ENCODE measurements at regions not wholly inside any gene's neighbourhood (a gene's known extent, or its start where the extent isn't known, plus 50 kb on each side); places are given as distances from the start of the nearest gene placed in this dataset.

DNA sequence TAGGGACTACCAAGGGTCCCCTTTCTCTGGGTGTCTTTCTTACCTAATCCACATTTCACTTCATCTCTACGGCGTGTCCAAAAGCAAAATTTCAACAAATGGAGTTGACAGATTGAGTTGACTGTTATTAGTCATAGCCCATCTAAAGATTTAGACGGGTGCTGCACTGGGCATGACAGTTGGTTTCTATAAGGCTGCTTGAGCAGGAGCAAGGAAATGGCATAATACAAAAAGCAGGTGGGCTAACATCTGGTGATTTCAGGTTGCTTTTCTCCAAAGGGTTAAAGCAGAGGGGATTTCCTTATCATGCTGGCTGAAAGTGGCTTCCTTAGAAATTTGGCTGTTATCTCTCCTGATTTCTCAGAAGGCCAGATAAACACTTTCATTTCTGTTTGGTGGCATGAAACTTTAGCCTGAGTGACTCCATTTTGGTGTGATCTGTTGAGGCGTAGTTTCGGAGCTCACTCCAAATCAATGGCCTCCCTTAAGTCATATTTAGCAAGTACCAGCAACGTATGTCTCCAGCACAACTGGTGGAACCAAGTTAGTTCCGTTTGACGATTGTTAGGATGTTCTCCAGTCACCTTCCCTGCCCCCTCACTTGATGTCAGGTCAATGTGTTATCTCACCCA, 440.4 kb downstream of the FGF9 start:
- no peak for DNase-seq
- intact Hi-C loops (cut with DNase I), result no loop called here

DNA sequence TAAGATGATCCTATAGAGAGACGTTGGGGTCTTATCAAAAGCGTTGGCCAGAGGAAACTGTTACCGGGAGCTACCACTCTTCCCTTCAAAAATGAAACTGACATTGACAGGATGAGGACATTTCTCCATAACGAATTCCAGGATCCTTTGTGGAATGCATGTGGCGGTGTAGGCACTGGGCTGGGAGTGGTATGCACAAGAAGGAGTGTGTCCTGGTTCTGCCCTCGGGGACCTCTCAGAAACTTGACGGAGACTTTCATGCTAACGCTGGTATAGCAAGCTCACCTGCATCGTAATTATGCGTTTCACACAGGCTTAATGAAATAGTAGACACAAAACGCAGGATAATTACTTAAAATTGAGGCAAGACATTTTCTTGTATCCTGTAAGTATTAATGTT, 441.1 kb downstream of the FGF9 start:
- no peak for DNase-seq
- intact Hi-C loops (cut with DNase I), result no loop called here

DNA sequence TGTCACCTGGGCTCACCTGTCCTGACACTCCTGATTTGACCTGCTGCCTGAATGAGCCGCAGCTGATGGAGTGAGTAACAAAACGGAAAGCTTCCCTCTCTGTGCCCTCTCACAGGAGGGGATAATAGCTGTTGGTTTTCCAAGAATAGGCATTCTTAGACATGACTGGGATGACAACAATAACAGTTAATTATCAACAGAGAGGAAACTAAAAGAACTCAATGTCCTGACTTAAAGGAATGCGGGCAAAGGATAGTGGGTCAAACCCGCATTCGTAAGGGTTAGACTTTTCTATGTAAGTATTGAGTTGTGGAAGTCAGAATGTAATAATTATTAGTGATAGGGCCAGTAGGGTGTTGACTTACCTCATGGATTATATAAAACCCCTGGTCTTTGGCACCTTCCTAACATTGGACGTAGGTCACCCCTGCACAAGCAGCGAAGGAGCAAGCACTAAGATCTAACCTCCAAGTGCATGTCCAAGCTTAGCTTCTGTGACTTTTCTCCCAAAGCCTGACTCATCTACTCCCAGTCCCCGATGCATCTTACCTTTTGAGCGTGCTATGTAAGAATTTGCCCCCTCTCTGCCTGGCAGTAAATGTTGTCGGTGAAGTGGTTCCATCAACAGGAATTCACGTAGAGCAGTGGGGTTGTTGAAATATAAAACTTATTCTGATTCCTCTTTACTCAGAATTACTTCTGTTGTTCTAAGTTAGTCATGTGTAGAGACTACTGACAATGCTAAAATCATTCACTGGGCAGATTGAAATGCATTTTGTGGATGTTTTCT, 442.3 kb downstream of the FGF9 start:
- no peak for DNase-seq
- intact Hi-C loops (cut with DNase I), result no loop called here

DNA sequence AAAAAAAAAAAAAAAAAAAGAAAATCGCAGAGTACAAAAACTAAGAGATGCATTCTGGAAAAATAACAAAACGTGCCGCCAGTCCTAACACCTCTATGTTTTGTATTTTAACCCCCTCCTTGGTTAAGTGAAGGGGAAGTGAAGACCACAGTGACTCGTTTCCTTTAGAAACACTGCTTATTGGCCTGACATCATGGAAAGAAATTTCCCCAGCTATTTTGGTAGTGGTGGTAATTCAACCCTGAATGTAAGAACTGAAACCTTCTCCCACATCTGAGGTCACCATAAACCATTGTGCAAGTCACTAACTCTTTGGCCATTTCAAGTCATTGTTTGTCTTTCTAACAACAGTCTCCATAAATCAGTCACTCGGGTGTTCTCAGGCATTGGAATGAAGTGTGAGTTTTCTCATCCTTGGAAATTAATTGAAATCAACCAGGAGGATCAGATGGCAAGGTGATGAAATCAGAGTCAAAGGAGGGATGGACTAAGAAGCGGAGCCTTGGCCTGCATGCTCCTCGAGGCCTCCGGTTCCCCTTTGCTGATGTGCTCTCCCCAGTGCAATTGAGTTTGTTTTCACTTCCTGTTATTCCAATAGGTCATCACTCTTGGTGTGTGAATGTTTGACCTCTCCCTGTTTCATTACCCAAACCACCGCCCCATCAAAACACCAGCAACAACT, 443.9 kb downstream of the FGF9 start:
- DNase-seq, result no peak
- intact Hi-C loops (cut with DNase I), result no loop called here

DNA sequence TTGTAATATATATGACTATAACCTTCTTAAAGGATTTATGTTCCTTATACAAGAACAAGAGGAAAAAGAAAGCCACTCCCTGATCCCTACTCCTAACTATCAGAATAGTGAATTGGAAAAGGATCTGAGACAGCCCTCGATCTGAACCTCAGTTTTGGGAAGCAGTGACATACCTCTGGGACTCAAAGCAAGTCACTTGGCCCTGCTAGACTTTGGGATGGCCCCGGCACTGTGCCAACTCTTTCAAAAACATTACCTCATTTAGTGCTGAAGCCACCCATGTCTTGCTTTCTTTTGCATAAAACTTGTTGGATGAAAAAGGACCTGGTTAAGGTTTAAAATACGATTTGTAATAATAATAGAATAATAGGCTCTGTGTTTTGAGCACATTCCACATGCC, 447.3 kb downstream of the FGF9 start:
- intact Hi-C loops (cut with DNase I), result no loop called here
- DNase-seq, result no peak

DNA sequence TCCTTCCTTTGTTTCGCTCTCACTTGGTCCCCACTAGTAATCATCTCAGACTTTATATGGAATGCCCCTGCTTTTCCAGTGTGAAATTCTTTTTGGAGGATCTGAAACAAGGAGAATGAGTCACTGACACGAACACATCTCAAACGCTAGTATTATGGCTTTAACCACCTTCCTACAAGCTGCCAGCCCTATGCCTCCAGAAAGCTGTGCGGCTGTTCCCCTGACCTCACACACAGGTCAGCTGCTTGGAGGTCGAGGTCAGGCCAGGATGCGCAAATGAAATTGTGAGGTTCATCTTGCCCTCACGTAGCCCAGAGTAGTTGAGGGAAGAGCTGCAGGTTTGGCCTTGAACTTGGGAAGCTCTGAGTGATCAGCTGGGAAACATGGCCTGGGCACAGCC, 449.8 kb downstream of the FGF9 start:
- DNase-seq, result no peak
- intact Hi-C loops (cut with DNase I), result no loop called here

DNA sequence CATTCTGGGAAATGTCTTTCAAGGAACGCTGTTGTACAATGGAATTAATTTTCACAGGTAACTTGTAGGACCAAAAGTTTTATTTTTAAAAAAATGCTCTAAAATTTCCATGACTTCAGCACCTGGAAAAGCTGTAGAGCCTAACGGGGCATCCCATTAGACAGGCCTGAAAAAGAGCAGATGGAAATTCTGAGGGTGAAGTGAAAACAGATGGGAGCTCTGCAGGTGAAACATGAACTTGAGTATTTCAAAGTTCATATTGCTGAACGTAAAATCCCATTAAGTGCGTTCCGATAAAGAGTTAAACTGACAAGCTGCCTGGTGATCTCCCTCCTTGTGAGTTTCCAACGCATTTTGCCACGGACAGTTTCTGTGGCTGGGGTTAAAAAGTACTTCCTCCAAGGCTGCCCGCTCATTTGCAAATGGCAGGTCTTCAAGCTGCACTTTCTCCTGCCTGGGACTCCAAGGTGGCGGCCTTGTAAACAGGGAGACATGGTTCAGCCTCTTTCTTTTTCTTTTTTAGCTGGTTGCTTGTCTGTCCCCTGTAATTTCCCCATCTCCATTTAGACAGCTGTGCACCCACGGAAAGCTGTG, 450.4 kb downstream of the FGF9 start:
- intact Hi-C loops (cut with DNase I), result no loop called here

DNA sequence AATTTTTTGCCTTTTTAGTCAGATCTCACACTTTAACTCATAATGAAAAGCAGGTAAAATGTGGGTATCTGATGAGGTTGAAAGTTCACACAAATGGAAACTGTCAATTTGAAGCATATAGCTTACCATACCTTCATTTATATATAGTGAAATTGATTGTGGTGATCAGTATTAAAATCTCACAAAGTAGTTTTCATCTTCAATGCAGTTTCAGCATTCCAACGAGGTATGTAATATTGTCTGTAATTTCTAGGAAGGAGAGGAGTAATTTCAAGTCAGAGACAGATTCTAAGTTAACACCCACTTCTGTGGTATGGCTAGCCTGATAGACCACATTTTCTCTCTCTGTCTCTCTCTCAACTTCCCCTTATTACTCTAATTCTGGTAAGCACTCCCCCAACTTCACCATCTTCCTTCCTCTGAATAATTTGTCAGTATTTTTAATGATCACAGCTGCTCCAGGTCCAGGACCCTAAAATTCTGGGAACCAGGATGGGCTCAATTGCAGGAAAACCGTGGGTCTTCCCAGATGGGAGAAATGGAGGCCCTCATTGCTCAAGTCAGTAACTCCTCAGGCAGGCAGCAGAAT, 455.7 kb downstream of the FGF9 start:
- no peak for DNase-seq
- intact Hi-C loops (cut with DNase I), result no loop called here

More for the DNA sequence above, 450.4 kb downstream of the FGF9 start:
- no peak for DNase-seq

DNA sequence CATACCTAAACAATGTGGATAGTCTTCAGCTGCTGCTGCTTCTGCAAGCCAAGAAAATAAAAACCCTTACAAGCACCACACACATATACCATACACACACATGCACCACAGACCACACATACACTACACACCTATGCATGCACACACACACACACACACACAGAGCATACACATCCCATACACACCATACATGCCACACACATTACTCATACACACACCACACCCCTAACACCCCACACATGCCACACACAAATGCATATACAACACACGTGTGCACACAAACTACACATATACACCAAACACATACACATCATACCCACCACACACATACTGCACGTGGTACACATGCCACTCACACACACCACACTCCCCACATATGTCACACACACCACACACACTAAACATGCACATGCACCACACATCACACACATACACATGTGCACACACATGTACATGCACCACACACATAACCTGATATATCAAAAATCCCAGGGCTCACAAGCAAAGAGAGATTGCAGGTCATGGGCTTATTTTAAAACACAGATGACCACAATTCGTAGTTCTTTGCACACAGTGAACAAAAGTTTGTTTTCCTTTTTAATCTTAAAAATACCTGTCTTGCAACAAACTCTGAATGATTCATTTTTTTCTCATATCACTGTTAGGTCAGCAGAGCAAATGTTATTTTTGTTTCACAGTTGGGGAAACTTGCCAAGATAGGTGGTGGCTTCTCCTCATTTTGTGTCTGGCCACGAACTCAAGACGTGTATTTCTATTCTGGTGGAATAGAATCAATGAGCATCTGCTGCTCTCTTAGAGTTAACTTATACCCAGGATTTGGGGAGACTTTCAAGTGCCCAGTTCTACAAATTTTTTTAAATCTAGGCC, 456.6 kb downstream of the FGF9 start:
- intact Hi-C loops (cut with DNase I), result no loop called here
- no peak for DNase-seq

DNA sequence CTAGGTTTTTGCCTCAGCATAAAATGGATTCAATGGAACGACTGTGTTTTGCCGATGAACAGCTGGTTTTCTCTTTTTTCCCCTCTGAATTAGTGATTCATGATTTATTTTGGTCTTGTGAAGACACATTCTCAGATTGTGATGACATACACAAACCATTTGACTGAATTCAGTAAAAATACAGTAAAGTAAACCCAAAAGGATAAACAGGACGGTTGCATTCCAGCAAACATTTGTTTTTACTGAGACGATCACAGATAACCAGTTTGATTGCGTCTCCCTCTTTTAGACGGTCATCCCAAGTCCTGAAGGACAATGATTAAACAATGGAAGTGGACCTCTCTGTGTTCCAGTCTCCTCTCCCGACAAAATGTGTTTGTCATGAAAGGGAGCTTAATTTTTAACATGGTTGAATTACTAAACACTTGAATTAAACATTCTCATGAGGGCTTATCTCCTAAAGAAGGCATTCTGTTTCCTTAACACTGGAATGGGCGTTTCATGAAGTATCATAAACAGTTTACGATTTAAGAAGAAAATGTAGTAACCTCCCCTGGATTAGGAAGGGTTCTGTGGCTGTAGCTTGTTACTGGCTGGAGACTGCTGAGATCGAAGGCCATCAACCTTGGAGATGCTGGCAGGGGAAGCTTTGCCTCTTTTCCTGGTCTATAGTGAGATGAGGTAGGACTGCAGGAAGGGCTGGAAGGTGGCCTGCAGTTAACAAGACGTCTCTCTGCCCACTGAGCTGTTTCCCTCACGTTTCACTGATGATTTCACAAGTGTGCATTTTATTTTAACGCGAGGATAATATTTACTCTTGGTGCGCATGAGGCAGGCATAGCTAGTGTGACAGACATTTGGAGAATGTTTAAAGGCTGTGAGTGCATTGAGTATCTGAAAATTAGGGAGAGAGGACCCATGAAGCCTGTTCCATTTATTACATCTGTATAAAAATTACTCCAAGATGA, 457.9 kb downstream of the FGF9 start:
- intact Hi-C loops (cut with DNase I), result no loop called here
- no peak for DNase-seq

DNA sequence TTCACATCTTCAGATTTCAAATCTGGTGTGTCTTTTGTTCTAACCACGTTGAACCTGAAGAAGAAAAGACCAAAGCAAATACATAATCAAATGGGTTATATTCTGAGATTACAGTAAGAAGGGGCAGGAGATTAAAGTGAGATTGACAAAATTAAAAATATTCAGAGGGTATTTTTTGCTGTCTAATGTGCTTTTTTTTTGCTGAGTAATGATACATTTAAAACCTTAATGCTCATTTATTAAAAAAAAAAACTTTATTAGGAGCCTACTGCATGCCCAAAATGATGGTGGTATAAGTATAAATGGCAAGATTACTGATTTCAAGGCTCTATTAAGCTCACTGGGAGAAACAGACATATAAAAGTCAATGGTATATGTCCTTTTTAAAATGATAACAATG, 459.4 kb downstream of the FGF9 start:
- DNase-seq, result no peak
- intact Hi-C loops (cut with DNase I), result no loop called here

DNA sequence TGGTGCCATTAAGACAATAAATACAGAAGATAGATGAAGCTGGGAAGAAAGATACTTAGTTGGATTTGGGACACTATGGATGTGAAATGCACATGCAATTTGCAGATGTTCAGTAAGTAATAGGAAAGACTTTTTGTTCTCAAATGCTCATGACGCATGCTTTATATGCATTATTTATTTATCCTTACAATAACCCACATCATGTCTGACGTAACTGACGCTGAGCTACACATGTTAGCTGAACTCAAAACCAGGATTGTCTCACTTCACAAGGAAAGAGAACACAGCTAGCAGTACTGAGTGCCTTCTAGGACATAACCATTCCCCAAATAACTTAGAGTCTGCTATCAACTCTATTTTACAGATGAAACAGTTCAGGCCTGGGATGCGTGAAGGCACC, 463.4 kb downstream of the FGF9 start:
- intact Hi-C loops (cut with DNase I), result no loop called here
- DNase-seq, result no peak

DNA sequence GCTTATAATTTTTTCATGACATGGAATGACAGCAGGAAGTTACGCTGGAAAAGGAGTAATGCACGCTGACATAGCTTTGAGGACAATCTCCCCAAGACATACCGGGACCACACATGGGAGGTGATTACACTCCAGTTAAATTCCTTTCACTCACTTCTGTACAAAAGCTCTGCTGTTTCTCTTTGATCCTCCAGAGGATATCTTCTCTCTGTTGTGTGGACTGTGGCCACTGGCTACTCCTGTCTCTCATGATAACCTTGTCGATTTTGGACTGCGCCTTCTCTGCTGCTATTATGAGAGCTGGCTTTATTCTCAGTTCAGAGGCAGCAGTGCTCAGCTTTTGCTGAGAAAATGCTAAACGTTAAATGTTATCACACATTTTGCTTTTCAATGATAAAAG, 464.6 kb downstream of the FGF9 start:
- DNase-seq, result no peak
- intact Hi-C loops (cut with DNase I), result no loop called here

DNA sequence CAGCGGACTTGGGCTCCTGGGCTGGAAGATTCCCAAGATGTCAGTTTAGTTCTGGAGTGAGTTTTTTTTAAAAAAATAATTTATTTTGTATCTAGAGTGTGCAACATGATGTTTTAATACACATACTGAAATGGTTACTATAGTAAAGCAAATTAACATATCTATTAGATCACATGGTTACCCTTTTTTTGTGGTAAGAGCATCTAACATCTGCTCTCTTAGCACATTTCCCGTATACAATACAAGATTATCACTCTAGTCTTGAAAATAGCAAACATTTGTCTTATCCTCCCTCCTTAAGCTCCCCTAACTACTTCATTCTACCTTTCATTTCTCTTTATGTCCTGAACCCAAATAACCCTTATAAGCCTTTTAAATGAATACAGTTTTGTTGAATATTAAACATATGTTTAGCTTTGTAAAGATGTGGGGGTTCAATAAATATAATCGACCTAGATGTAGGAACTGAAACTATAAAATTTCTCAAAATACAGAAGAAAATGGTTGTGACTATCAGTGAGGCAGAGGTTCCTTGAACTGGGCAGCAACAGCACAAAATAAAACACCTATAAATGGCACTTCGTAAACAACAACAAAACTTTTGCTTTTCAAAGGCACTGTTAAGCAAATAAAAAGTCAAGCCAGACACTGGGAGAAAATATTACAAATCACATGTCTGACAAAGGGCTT, 466.6 kb downstream of the FGF9 start:
- intact Hi-C loops (cut with DNase I), result no loop called here
- DNase-seq, result no peak

DNA sequence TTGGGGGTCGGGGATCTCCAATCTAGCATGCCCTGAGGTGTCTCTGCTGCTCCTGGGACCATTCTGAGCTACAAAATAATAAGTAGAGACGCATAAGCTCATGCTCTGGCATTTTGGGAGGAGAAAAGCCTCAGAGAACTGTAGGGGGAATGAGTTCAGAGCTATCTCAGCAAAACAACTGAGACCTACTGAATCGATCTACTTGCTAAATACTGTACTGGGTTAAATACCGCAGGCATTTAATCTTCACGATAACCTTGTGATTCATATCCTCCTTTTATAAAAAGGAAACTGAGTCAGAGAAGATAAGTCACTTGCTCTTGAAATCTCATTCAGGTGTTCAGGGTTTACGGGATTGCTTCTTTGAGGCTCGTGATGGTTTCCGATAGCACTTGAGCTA, 468.1 kb downstream of the FGF9 start:
- intact Hi-C loops (cut with DNase I), result no loop called here
- no peak for DNase-seq

DNA sequence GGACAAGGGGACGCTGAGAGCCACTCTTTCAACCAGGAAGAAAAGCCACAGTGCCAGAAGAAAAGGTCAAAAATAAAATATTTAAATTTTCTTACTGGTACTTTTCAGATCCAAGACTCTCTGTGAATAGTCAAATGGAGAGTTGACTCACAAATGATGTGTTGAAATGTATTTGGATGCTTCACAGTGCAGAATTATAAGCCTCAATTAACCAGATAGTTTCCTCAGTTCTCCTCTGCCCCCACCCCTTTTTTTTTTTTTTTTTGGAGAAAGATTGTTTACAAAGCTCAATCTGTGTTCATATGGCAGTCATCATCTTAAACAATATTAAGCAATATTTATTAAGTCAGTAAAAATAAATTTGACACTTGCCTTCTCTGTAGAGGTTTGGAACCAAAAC, 470.8 kb downstream of the FGF9 start:
- no peak for DNase-seq
- intact Hi-C loops (cut with DNase I), result no loop called here

DNA sequence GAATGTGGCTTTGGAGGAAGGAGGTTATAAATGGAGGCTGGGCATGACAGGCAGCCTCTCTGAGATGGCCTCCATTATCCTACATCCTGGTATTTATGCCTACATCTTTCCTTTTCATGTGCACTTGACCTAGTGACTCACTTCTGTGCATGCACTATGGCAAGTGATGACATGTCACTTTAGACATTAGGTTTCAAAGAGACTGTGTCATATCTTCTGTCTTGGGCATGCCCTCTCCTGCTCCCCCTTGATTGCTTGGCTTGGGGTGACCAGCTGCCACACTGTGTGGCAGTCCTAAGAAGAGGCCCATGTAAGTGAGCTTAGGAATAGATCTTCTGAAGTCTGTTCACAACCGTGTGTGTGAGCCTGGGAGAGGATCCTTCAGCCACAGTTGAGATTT, 472.8 kb downstream of the FGF9 start:
- intact Hi-C loops (cut with DNase I), result no loop called here
- no peak for DNase-seq

DNA sequence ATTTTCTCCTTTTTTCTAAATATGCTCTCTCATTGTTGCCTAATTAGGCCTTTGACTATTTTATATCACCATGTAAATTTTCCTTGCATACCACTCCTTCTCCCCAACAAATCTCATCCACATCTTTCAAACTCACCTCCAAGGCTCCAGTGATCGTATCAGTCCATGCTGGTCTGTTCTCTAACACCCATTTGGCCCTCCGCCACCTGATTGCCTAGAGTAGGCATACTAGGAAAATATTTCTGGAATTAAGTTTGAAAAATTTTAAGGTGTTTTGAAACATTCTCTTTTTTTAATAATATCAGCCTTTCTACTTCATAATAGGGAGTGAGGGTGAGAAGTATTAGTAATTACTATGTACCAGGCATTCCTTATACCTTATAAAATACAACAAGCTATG, 473.9 kb downstream of the FGF9 start:
- DNase-seq, result no peak
- intact Hi-C loops (cut with DNase I), result no loop called here

Measured in posterior cingulate gyrus (tissue), 11 donors.